ENCODE measurements at regions not wholly inside any gene's neighbourhood (a gene's known extent, or its start where the extent isn't known, plus 50 kb on each side); places are given as distances from the start of the nearest gene placed in this dataset.

- Histone ChIP-seq H3K4me1 (ENCODE audit: control insufficient read depth in 1 of 2, insufficient read depth in 2 of 2, low read depth in 1 of 2, low read length in 1 of 2) (peaks cover 0 to under 1% of the 10 kb centered on the region in 2 experiments; a peak in 1 of 4 replicates), H3K9me2 (no peaks in the 10 kb centered on the region), H3K4me3 (ENCODE audit: low read depth in 2 of 2, low read length in 1 of 2) (no peak overlapping the region), H2AFZ (ENCODE audit: low read depth) (no peak overlapping the region), H3K36me3 (replicated peaks in 1 of 2; ENCODE audit: control insufficient read depth in 1 of 2, insufficient read depth in 2 of 2, low read length in 1 of 2) (no peaks in the 10 kb centered on the region), H3K9me3 (peaks cover 9% of the 10 kb centered on the region; the same call in 1 of the 2 replicates), H3K9ac (no peak overlapping the region), H3F3A (replicated peaks; ENCODE audit: insufficient read depth) (peaks cover under 1% of the 10 kb centered on the region), H4K20me1 (ENCODE audit: insufficient read depth) (no peaks in the 10 kb centered on the region), H3K27ac (ENCODE audit: low read depth in 2 of 2, low read length in 1 of 2) (no peak overlapping the region), H3K4me2 (no peak overlapping the region), H3K79me2 (ENCODE audit: insufficient read depth) (no peaks in the 10 kb centered on the region), H3K27me3 (ENCODE audit: insufficient read depth) (no peaks in the 10 kb centered on the region)
- CTCF ChIA-PET, result interaction anchor here (0.6 kb wide), 1 partner anchor 200 kb away, joined by 3 read pairs; no protein-coding TSS in a partner anchor
- no peak for DNase-seq
- WGBS (ENCODE audit: low lambda C conversion rate), result 61% methylated on average over 4 of the region's 4 CpGs
- POLR2A ChIA-PET, result no interaction called here
- TF ChIP-seq GATA2 (CRISPR knock-in tag; IDR thresholded peaks at IDR 0.05) (no peak), EP300 (IDR thresholded peaks at IDR 0.05; ENCODE audit: borderline replicate concordance in 1 of 2, low read depth in 1 of 2, low read length in 1 of 2) (no peak), FOSL2 (IDR thresholded peaks at IDR 0.05; ENCODE audit: borderline replicate concordance, low read depth) (no peak), MAX (IDR thresholded peaks at IDR 0.05; ENCODE audit: low read depth) (no peak), NFIC (IDR thresholded peaks at IDR 0.05; ENCODE audit: borderline replicate concordance) (no peak), YY1 (IDR thresholded peaks at IDR 0.05; ENCODE audit: low read depth) (no peak), TEAD4 (IDR thresholded peaks at IDR 0.05; ENCODE audit: borderline replicate concordance, insufficient read depth) (no peak), SIN3A (IDR thresholded peaks at IDR 0.05; ENCODE audit: borderline replicate concordance, low read depth, low read length) (no peak), JUND (IDR thresholded peaks at IDR 0.05) (no peak), RFX5 (IDR thresholded peaks at IDR 0.05; ENCODE audit: low read length) (no peak)
- TF ChIP-seq, protein P1, sequence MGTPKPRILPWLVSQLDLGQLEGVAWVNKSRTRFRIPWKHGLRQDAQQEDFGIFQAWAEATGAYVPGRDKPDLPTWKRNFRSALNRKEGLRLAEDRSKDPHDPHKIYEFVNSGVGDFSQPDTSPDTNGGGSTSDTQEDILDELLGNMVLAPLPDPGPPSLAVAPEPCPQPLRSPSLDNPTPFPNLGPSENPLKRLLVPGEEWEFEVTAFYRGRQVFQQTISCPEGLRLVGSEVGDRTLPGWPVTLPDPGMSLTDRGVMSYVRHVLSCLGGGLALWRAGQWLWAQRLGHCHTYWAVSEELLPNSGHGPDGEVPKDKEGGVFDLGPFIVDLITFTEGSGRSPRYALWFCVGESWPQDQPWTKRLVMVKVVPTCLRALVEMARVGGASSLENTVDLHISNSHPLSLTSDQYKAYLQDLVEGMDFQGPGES (IDR thresholded peaks at IDR 0.05; ENCODE audit: low read depth, low read length), result no peak
- TF ChIP-seq, protein P2, sequence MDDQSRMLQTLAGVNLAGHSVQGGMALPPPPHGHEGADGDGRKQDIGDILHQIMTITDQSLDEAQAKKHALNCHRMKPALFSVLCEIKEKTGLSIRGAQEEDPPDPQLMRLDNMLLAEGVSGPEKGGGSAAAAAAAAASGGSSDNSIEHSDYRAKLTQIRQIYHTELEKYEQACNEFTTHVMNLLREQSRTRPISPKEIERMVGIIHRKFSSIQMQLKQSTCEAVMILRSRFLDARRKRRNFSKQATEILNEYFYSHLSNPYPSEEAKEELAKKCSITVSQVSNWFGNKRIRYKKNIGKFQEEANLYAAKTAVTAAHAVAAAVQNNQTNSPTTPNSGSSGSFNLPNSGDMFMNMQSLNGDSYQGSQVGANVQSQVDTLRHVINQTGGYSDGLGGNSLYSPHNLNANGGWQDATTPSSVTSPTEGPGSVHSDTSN (IDR thresholded peaks at IDR 0.05), result no peak
- TF ChIP-seq, protein P3, sequence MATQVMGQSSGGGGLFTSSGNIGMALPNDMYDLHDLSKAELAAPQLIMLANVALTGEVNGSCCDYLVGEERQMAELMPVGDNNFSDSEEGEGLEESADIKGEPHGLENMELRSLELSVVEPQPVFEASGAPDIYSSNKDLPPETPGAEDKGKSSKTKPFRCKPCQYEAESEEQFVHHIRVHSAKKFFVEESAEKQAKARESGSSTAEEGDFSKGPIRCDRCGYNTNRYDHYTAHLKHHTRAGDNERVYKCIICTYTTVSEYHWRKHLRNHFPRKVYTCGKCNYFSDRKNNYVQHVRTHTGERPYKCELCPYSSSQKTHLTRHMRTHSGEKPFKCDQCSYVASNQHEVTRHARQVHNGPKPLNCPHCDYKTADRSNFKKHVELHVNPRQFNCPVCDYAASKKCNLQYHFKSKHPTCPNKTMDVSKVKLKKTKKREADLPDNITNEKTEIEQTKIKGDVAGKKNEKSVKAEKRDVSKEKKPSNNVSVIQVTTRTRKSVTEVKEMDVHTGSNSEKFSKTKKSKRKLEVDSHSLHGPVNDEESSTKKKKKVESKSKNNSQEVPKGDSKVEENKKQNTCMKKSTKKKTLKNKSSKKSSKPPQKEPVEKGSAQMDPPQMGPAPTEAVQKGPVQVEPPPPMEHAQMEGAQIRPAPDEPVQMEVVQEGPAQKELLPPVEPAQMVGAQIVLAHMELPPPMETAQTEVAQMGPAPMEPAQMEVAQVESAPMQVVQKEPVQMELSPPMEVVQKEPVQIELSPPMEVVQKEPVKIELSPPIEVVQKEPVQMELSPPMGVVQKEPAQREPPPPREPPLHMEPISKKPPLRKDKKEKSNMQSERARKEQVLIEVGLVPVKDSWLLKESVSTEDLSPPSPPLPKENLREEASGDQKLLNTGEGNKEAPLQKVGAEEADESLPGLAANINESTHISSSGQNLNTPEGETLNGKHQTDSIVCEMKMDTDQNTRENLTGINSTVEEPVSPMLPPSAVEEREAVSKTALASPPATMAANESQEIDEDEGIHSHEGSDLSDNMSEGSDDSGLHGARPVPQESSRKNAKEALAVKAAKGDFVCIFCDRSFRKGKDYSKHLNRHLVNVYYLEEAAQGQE (IDR thresholded peaks at IDR 0.05; ENCODE audit: low read depth, low read length), result no peak
Observed at GRCh38 chr17:69769050-69769449, 306.0 kb upstream of the KCNJ16 start.

All from SK-N-SH (cell line).